GM12878 (cell line): ENCODE measurements at regions not wholly inside any gene's neighbourhood (a gene's known extent, or its start where the extent isn't known, plus 50 kb on each side); places are given as distances from the start of the nearest gene placed in this dataset.

Source experiments
- ATAC-seq: fragments of 200-7000 bp; cut with Tn5 transposase; 3 replicates; pipeline ENCODE4 v1.9.1; 2020; ENCODE audit warnings: mild to moderate bottlenecking, moderate library complexity
- BruUV-seq: library from RNA; stranded (reverse); fragments of 400-500 nt; replicated peaks from 2 replicates; lab custom pipeline; 2021; lab: Mats Ljungman, UMichigan
- CTCF ChIA-PET: fragments of 300-600 bp; sonication (Branson Sonifier 250); formaldehyde crosslinking; extraction: SDS; loops from one replicate; lab custom pipeline; 2021; ENCODE audit warnings: inconsistent platforms; lab: Yijun Ruan, JAX
- POLR2A ChIA-PET: fragments of 350-600 bp; formaldehyde crosslinking; extraction: SDS; loops from one replicate; lab custom pipeline; 2021; ENCODE audit warnings: inconsistent platforms; lab: Charles Lee
- RAD21 ChIA-PET: fragments of 300-600 bp; sonication (Branson Sonifier 250); formaldehyde crosslinking; loops from one replicate; lab custom pipeline; 2023; ENCODE audit warnings: antibody characterized with exemption; ENCODE audit not compliant: unreplicated experiment; lab: Charles Lee
- SMC1A ChIA-PET: fragments of 300-600 bp; sonication (Branson Sonifier 250); formaldehyde crosslinking; loops from one replicate; lab custom pipeline; 2023; ENCODE audit not compliant: unreplicated experiment, uncharacterized antibody; lab: Charles Lee
- DNase-seq: peaks from one replicate; pipeline ENCODE4 v3.0.0-alpha.2; 2011; ENCODE audit warnings: low read depth, low spot score
- FAIRE-seq: peaks from 3 replicates; lab custom pipeline; 2011; peaks lifted over from hg19 to GRCh38; lab: Jason Lieb, UNC
- H2AFZ ChIP-seq: 2 replicates; pipeline ENCODE4 v1.6.0; 2011; ENCODE audit warnings: low read depth, low read length, control low read depth; ENCODE audit not compliant: control insufficient read depth
- H3K27ac ChIP-seq: 2 replicates; pipeline ENCODE4 v1.5.1; 2011; ENCODE audit warnings: control low read depth; ENCODE audit not compliant: control insufficient read depth, insufficient read depth
- H3K27me3 ChIP-seq, 2 experiments: replicated peaks in 1 of 2; 2 replicates each; pipeline versions ENCODE4 v1.6.0 to v1.6.1; 2011; ENCODE audit warnings: low read length in 1 of 2; ENCODE audit not compliant: control insufficient read depth in 2 of 2, insufficient read depth in 2 of 2
- H3K36me3 ChIP-seq, 2 experiments: 2 replicates each; pipeline ENCODE4 v1.5.1; 2011; ENCODE audit warnings: low read length in 1 of 2; ENCODE audit not compliant: control insufficient read depth in 2 of 2, insufficient read depth in 2 of 2
- H3K4me1 ChIP-seq: 2 replicates; pipeline ENCODE4 v1.6.1; 2011; ENCODE audit warnings: mild to moderate bottlenecking, low read length, moderate library complexity, mixed read lengths; ENCODE audit not compliant: control insufficient read depth, insufficient read depth
- H3K4me2 ChIP-seq: 2 replicates; pipeline ENCODE4 v1.6.0; 2011; ENCODE audit warnings: control low read depth; ENCODE audit not compliant: control insufficient read depth, insufficient read depth
- H3K4me3 ChIP-seq: fragments of 200-600 bp; sonication (generic); 2 replicates; pipeline ENCODE4 v1.5.1; 2016
- H3K79me2 ChIP-seq: 2 replicates; pipeline ENCODE4 v1.6.0; 2011; ENCODE audit warnings: low read length; ENCODE audit not compliant: control insufficient read depth, insufficient read depth
- H3K9ac ChIP-seq: 2 replicates; pipeline ENCODE4 v1.8.0; 2011; ENCODE audit warnings: low read length, control low read depth, mixed read lengths; ENCODE audit not compliant: control insufficient read depth, insufficient read depth
- H3K9me3 ChIP-seq: replicated peaks from 3 replicates; pipeline ENCODE4 v1.5.1; 2011; ENCODE audit warnings: mild to moderate bottlenecking, low read length; ENCODE audit not compliant: control insufficient read depth, insufficient read depth
- H4K20me1 ChIP-seq: 2 replicates; pipeline ENCODE4 v1.6.0; 2011; ENCODE audit not compliant: control insufficient read depth, insufficient read depth
- ATF7 ChIP-seq: fragments of 450-650 bp; IDR thresholded peaks from 2 replicates; pipeline ENCODE4 v1.6.1; 2016; ENCODE audit warnings: low read depth, mild to moderate bottlenecking
- BMI1 ChIP-seq: fragments of 450-650 bp; IDR thresholded peaks from 2 replicates; pipeline ENCODE4 v1.6.1; 2016; ENCODE audit warnings: mild to moderate bottlenecking, moderate library complexity, borderline replicate concordance
- CBX5 ChIP-seq: sonication (generic); IDR thresholded peaks from 2 replicates; pipeline ENCODE4 v1.6.1; 2016; ENCODE audit warnings: low read depth, moderate library complexity, mild to moderate bottlenecking, inconsistent platforms
- HDAC6 ChIP-seq: fragments of 200-600 bp; sonication (generic); IDR thresholded peaks from one replicate; pipeline ENCODE4 v1.8.0; 2017; ENCODE audit warnings: antibody characterized with exemption; ENCODE audit not compliant: unreplicated experiment
- NBN ChIP-seq: fragments of 450-650 bp; IDR thresholded peaks from 2 replicates; pipeline ENCODE4 v1.6.1; 2016
- SPI1 ChIP-seq: IDR thresholded peaks from 2 replicates; pipeline ENCODE4 v1.6.1; 2011; ENCODE audit warnings: low read depth, mild to moderate bottlenecking, low read length, moderate library complexity, borderline replicate concordance; ENCODE audit not compliant: insufficient read depth
- STAT3 ChIP-seq: IDR thresholded peaks from 2 replicates; pipeline ENCODE4 v1.6.1; 2011; ENCODE audit warnings: low read depth, low read length, improper control_type of control experiment
- ZZZ3 ChIP-seq: IDR thresholded peaks from 2 replicates; pipeline ENCODE4 v1.6.1; 2011; ENCODE audit warnings: low read depth; ENCODE audit not compliant: control insufficient read depth, insufficient read length
- WGBS: methylation state at CpG from one replicate; pipeline ENCODE4 v1.1.6; 2016; ENCODE audit warnings: low lambda C conversion rate; ENCODE audit not compliant: insufficient replicate concordance, insufficient coverage; ENCODE audit errors: missing lambda C conversion rate; 5-methylcytosine and 5-hydroxymethylcytosine counted together
- in situ Hi-C: fragments of 300-500 bp; cut with MboI; formaldehyde crosslinking; loops from 9 replicates; pipeline ENCODE4 v1.14.3; 2018; ENCODE audit warnings: mixed read lengths
- intact Hi-C: fragments of 100-400 bp; cut with micrococcal nuclease; formaldehyde crosslinking; loops from one replicate; pipeline ENCODE4 v1.14.2; 2022; ENCODE audit not compliant: unreplicated experiment
- TF ChIP-seq, protein P1 (sequence below): fragments of 450-650 bp; formaldehyde crosslinking; IDR thresholded peaks from 2 replicates; pipeline ENCODE4 v1.5.0; 2022; ENCODE audit warnings: mild to moderate bottlenecking, missing genetic modification characterization

DNA sequence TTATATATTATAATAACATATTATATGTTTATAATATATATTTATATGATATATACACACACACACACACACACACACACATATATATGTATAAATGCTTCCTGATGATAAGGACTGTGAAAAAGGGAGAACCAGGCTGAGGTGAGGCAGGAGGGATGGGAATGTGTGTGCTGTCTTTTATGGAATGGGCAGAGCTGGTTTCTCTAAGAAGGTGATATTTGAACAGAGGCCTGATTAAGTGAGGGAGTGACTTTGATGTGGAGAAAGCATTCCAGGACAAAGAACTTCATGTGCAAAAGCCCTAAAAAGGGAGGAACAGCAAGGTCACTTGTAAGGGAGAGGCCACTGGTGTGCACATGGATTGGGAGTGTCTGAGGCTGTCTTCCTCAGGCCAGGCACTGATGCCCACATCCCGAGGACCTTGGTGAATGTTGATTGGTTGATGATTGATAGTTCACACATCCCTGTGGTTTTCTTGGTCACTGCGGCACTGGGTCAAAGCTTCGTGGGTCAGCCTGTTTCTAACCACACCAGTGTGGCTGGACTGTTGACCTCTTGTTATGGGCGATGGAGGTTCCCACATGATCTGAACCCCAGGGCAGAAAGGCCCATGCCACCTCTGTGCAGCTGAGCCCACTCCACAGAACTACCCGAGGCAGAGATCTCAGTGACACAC, 196.9 kb downstream of the MYCN start (continued):
- TF ChIP-seq, protein P1, sequence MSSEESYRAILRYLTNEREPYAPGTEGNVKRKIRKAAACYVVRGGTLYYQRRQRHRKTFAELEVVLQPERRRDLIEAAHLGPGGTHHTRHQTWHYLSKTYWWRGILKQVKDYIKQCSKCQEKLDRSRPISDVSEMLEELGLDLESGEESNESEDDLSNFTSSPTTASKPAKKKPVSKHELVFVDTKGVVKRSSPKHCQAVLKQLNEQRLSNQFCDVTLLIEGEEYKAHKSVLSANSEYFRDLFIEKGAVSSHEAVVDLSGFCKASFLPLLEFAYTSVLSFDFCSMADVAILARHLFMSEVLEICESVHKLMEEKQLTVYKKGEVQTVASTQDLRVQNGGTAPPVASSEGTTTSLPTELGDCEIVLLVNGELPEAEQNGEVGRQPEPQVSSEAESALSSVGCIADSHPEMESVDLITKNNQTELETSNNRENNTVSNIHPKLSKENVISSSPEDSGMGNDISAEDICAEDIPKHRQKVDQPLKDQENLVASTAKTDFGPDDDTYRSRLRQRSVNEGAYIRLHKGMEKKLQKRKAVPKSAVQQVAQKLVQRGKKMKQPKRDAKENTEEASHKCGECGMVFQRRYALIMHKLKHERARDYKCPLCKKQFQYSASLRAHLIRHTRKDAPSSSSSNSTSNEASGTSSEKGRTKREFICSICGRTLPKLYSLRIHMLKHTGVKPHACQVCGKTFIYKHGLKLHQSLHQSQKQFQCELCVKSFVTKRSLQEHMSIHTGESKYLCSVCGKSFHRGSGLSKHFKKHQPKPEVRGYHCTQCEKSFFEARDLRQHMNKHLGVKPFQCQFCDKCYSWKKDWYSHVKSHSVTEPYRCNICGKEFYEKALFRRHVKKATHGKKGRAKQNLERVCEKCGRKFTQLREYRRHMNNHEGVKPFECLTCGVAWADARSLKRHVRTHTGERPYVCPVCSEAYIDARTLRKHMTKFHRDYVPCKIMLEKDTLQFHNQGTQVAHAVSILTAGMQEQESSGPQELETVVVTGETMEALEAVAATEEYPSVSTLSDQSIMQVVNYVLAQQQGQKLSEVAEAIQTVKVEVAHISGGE, result no peak
- no peak for TF ChIP-seq ATF7
- no peak for TF ChIP-seq HDAC6

DNA sequence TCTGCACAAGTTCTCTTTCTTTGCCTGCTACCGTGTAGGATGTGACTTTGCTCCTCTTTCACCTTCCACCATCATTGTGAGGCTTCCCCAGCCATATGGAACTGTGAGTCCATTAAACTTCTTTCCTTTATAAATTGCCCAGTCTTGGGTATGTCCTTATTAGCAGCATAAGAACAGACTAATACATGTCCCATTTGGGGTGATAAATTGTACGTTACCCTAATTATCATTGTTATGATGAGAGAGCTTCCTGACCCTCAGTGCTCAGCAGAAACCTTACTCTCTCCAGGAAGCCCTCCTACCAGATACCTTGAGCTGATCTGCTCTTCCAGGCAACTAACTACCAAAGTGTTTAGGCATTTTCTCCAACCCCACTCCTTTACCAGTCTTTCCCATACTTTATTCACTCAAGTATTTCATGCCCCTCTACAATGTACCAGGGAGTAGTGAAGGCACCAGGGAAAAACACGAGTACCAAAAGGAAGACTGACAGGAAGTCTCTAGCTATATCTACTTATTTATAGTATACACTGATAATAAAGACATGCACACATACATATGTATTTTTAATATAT, 196.2 kb downstream of the MYCN start:
- H3K27me3 ChIP-seq, result no peaks in the 10 kb centered on the region
- no TSS peak for BruUV-seq
- no peak overlapping the region for H3K27ac ChIP-seq
- intact Hi-C loops (no loop called here), in situ Hi-C loops (no loop called here)
- H3K79me2 ChIP-seq, result no peaks in the 10 kb centered on the region
- SMC1A ChIA-PET, result no interaction called here
- TF ChIP-seq NBN, result no peak
- TF ChIP-seq STAT3, result no peak
- TF ChIP-seq CBX5, result no peak
- TF ChIP-seq ZZZ3, result no peak
- TF ChIP-seq SPI1, result no peak
- TF ChIP-seq BMI1, result no peak
- H4K20me1 ChIP-seq, result no peaks in the 10 kb centered on the region
- no peaks in the 10 kb centered on the region for H3K4me1 ChIP-seq
- FAIRE-seq, result no peak
- WGBS, result 2% methylated on average over 3 of the region's 3 CpGs
- H3K36me3 ChIP-seq, result no peaks in the 10 kb centered on the region
- RAD21 ChIA-PET, result no interaction called here
- H3K4me2 ChIP-seq, result no peak overlapping the region
- POLR2A ChIA-PET, result no interaction called here
- no peak overlapping the region for H3K9ac ChIP-seq
- no peak for ATAC-seq
- DNase-seq, result no peak
- H3K9me3 ChIP-seq, result no peaks in the 10 kb centered on the region
- CTCF ChIA-PET, result no interaction called here
- no peak overlapping the region for H3K4me3 ChIP-seq
- no peak overlapping the region for H2AFZ ChIP-seq
